Mesodermal cell (in vitro differentiated cells): ENCODE measurements at regions not wholly inside any gene's neighbourhood (a gene's known extent, or its start where the extent isn't known, plus 50 kb on each side); places are given as distances from the start of the nearest gene placed in this dataset.
A peak's percentile ranks its signal among the peaks of the same experiment; 100 is the strongest.

Experiments
- H3K27ac ChIP-seq: 2 replicates; pipeline ENCODE4 v1.7.0; 2013; ENCODE audit warnings: mild to moderate bottlenecking, low read depth, low read length, moderate library complexity; ENCODE audit not compliant: severe bottlenecking
- H3K36me3 ChIP-seq: 2 replicates; pipeline ENCODE4 v1.7.1; 2013; ENCODE audit warnings: mild to moderate bottlenecking, low read length, moderate library complexity; ENCODE audit not compliant: control insufficient read depth, insufficient read depth
- H3K4me1 ChIP-seq: one replicate; pipeline ENCODE4 v1.7.1; 2013; ENCODE audit warnings: mild to moderate bottlenecking, low read length; ENCODE audit not compliant: insufficient read depth, control insufficient read depth, poor library complexity, severe bottlenecking
- H3K4me3 ChIP-seq: 2 replicates; pipeline ENCODE4 v1.7.0; 2013; ENCODE audit warnings: low read length, control low read depth, mild to moderate bottlenecking; ENCODE audit not compliant: insufficient read depth, poor library complexity, severe bottlenecking; ENCODE audit errors: extremely low read depth
- H3K9me3 ChIP-seq: 2 replicates; pipeline ENCODE4 v1.7.1; 2013; ENCODE audit warnings: mild to moderate bottlenecking, low read length, moderate library complexity; ENCODE audit not compliant: control insufficient read depth
- WGBS, 2 experiments: methylation state at CpG; one replicate each; pipeline ENCODE4 v1.1.5; 2013; ENCODE audit warnings: missing lambda C conversion rate in 2 of 2; ENCODE audit not compliant: insufficient coverage in 2 of 2; 5-methylcytosine and 5-hydroxymethylcytosine counted together

GRCh38 chr10:2981361-2981801 lies 86.0 kb upstream of the PFKP start:
- Histone ChIP-seq H3K9me3 (no peaks in the 10 kb centered on the region), H3K4me3 (no peak overlapping the region), H3K4me1 (peaks cover 39% of the 10 kb centered on the region), H3K36me3 (no peaks in the 10 kb centered on the region), H3K27ac (peak overlapping the region; percentile 84)
- 93 to 95% methylated on average over 18 to 19 of the region's 19 CpGs for WGBS, 2 experiments

- WGBS, 2 experiments = 75 to 85% methylated on average over 4 to 5 of the region's 10 CpGs
- no peaks in the 10 kb centered on the region for H3K9me3 ChIP-seq
- peak overlapping the region; percentile 84 for H3K27ac ChIP-seq
- H3K4me1 ChIP-seq = peaks cover 35% of the 10 kb centered on the region
- H3K4me3 ChIP-seq = no peak overlapping the region
- no peaks in the 10 kb centered on the region for H3K36me3 ChIP-seq
These were observed 86.5 kb upstream of the PFKP start for GRCh38 chr10:2980791-2981360.

GRCh38 chr10:2980116-2980515 lies 87.2 kb upstream of the PFKP start:
- 63 to 94% methylated on average over 4 to 5 of the region's 5 CpGs for WGBS, 2 experiments
- Histone ChIP-seq H3K4me3 (no peak overlapping the region), H3K27ac (peak overlapping the region; percentile 84), H3K36me3 (no peaks in the 10 kb centered on the region), H3K9me3 (no peaks in the 10 kb centered on the region), H3K4me1 (peaks cover 31% of the 10 kb centered on the region)

- no peak overlapping the region for H3K4me3 ChIP-seq
- no peaks in the 10 kb centered on the region for H3K9me3 ChIP-seq
- peak overlapping the region; percentile 84 for H3K27ac ChIP-seq
- H3K36me3 ChIP-seq = no peaks in the 10 kb centered on the region
- peaks cover 31% of the 10 kb centered on the region for H3K4me1 ChIP-seq
- WGBS, 2 experiments = 94 to 96% methylated on average over 6 to 7 of the region's 8 CpGs
These were observed 88.0 kb upstream of the PFKP start for GRCh38 chr10:2979306-2979705.

- no peaks in the 10 kb centered on the region for H3K36me3 ChIP-seq
- no peak overlapping the region for H3K4me3 ChIP-seq
- no peak overlapping the region for H3K27ac ChIP-seq
- 88 to 94% methylated on average over 3 of the region's 8 CpGs for WGBS, 2 experiments
- peaks cover 34% of the 10 kb centered on the region for H3K4me1 ChIP-seq
- H3K9me3 ChIP-seq = no peaks in the 10 kb centered on the region
These were observed 88.6 kb upstream of the PFKP start for GRCh38 chr10:2978574-2979273.

GRCh38 chr10:2978111-2978510 lies 89.2 kb upstream of the PFKP start:
- no peaks in the 10 kb centered on the region for H3K9me3 ChIP-seq
- H3K4me1 ChIP-seq = peaks cover 36% of the 10 kb centered on the region
- H3K27ac ChIP-seq = no peak overlapping the region
- H3K4me3 ChIP-seq = no peak overlapping the region
- 0 to 53% methylated on average over 1 to 2 of the region's 2 CpGs for WGBS, 2 experiments
- no peaks in the 10 kb centered on the region for H3K36me3 ChIP-seq

GRCh38 chr10:2974503-2975207 lies 92.7 kb upstream of the PFKP start:
- WGBS, 2 experiments = 91 to 100% methylated on average over 3 to 9 of the region's 12 CpGs
- peaks cover 15% of the 10 kb centered on the region for H3K4me1 ChIP-seq
- no peak overlapping the region for H3K27ac ChIP-seq
- H3K4me3 ChIP-seq = no peak overlapping the region
- no peaks in the 10 kb centered on the region for H3K9me3 ChIP-seq
- H3K36me3 ChIP-seq = no peaks in the 10 kb centered on the region

GRCh38 chr10:2974083-2974482 lies 93.3 kb upstream of the PFKP start:
- Histone ChIP-seq H3K27ac (no peak overlapping the region), H3K4me1 (peaks cover 9% of the 10 kb centered on the region), H3K9me3 (no peaks in the 10 kb centered on the region), H3K36me3 (no peaks in the 10 kb centered on the region), H3K4me3 (no peak overlapping the region)
- WGBS, 2 experiments = no CpG with 5 or more reads among the region's 3 CpGs

GRCh38 chr10:2972810-2973209 lies 94.5 kb upstream of the PFKP start:
- no peaks in the 10 kb centered on the region for H3K36me3 ChIP-seq
- H3K9me3 ChIP-seq = no peaks in the 10 kb centered on the region
- H3K27ac ChIP-seq = no peak overlapping the region
- WGBS, 2 experiments = 88 to 93% methylated on average over 3 to 5 of the region's 8 CpGs
- H3K4me3 ChIP-seq = no peak overlapping the region
- H3K4me1 ChIP-seq = peaks cover 5% of the 10 kb centered on the region

- 75 to 77% methylated on average over 2 to 6 of the region's 7 CpGs for WGBS, 2 experiments
- H3K36me3 ChIP-seq = no peaks in the 10 kb centered on the region
- H3K4me1 ChIP-seq = peaks cover 5% of the 10 kb centered on the region
- no peaks in the 10 kb centered on the region for H3K9me3 ChIP-seq
- H3K4me3 ChIP-seq = no peak overlapping the region
- no peak overlapping the region for H3K27ac ChIP-seq
These were observed 95.1 kb upstream of the PFKP start for GRCh38 chr10:2972216-2972615.
